Brain microvascular endothelial cell (primary cell): ENCODE measurements at regions not wholly inside any gene's neighbourhood (a gene's known extent, or its start where the extent isn't known, plus 50 kb on each side); places are given as distances from the start of the nearest gene placed in this dataset.

Experiments
- DNase-seq: peaks from one replicate; pipeline ENCODE4 v3.0.0-alpha.2; 2020
- H3K27ac ChIP-seq: fragments of 250-450 bp; sonication (Bioruptor Pico); 2 replicates; pipeline ENCODE4 v1.5.1; 2020; ENCODE audit warnings: mild to moderate bottlenecking, moderate library complexity
- H3K27me3 ChIP-seq: fragments of 250-450 bp; sonication (Bioruptor Pico); replicated peaks from 2 replicates; pipeline ENCODE4 v1.5.1; 2020; ENCODE audit warnings: mild to moderate bottlenecking
- H3K36me3 ChIP-seq: fragments of 250-450 bp; sonication (Bioruptor Pico); replicated peaks from 2 replicates; pipeline ENCODE4 v1.5.1; 2020; ENCODE audit warnings: mild to moderate bottlenecking
- H3K4me3 ChIP-seq: 2 replicates; pipeline ENCODE4 v1.5.1; 2011; ENCODE audit warnings: low read depth, mild to moderate bottlenecking, control low read depth, low read length, moderate library complexity
- CTCF ChIP-seq: IDR thresholded peaks from 2 replicates; pipeline ENCODE4 v1.5.1; 2011; ENCODE audit warnings: low read depth, mild to moderate bottlenecking, moderate library complexity, low read length, control low read depth, inconsistent platforms; ENCODE audit errors: missing control alignments
- in situ Hi-C: cut with HindIII; loops from 2 replicates; pipeline ENCODE4 v1.10.0; 2017; ENCODE audit warnings: low sequenced_read_pairs, low pct_ligation_motif_present

GRCh38 chr1:60867782-60868181, 214.6 kb upstream of the NFIA start:
- no peak for TF ChIP-seq CTCF
- in situ Hi-C loops = no loop called here
- DNase-seq = no peak
- no peaks in the 10 kb centered on the region for H3K36me3 ChIP-seq
- no peak overlapping the region for H3K27ac ChIP-seq
- H3K4me3 ChIP-seq = no peak overlapping the region
- H3K27me3 ChIP-seq = peaks cover 7% of the 10 kb centered on the region

- H3K4me3 ChIP-seq = no peak overlapping the region
- in situ Hi-C loops = no loop called here
- H3K36me3 ChIP-seq = no peaks in the 10 kb centered on the region
- H3K27me3 ChIP-seq = peaks cover 7% of the 10 kb centered on the region
- no peak overlapping the region for H3K27ac ChIP-seq
- TF ChIP-seq CTCF = no peak
- no peak for DNase-seq
Measured at GRCh38 chr1:60866917-60867531, 215.3 kb upstream of the NFIA start.

- Histone ChIP-seq H3K4me3 (no peak overlapping the region), H3K27me3 (peaks cover 7% of the 10 kb centered on the region), H3K36me3 (no peaks in the 10 kb centered on the region), H3K27ac (no peak overlapping the region)
- TF ChIP-seq CTCF = no peak
- DNase-seq = no peak
- in situ Hi-C loops = no loop called here
Measured at GRCh38 chr1:60866226-60866900, 216.0 kb upstream of the NFIA start.

GRCh38 chr1:60865166-60865565, 217.2 kb upstream of the NFIA start:
- no peaks in the 10 kb centered on the region for H3K36me3 ChIP-seq
- no peak for DNase-seq
- no peak overlapping the region for H3K27ac ChIP-seq
- in situ Hi-C loops = no loop called here
- H3K4me3 ChIP-seq = no peak overlapping the region
- no peak for TF ChIP-seq CTCF
- H3K27me3 ChIP-seq = peaks cover 7% of the 10 kb centered on the region

GRCh38 chr1:60864722-60865121, 217.6 kb upstream of the NFIA start:
- Histone ChIP-seq H3K36me3 (no peaks in the 10 kb centered on the region), H3K27me3 (peaks cover 7% of the 10 kb centered on the region), H3K27ac (no peak overlapping the region), H3K4me3 (no peak overlapping the region)
- no peak for TF ChIP-seq CTCF
- no peak for DNase-seq
- in situ Hi-C loops = no loop called here

- Histone ChIP-seq H3K4me3 (no peak overlapping the region), H3K36me3 (no peaks in the 10 kb centered on the region), H3K27ac (no peak overlapping the region), H3K27me3 (peaks cover 3% of the 10 kb centered on the region)
- DNase-seq = no peak
- in situ Hi-C loops = no loop called here
- TF ChIP-seq CTCF = no peak
Measured at GRCh38 chr1:60863131-60863530, 219.2 kb upstream of the NFIA start.
